ENCODE measurements at regions not wholly inside any gene's neighbourhood (a gene's known extent, or its start where the extent isn't known, plus 50 kb on each side); places are given as distances from the start of the nearest gene placed in this dataset.

- no peak for DNase-seq (ENCODE audit: low read depth, low spot score)
- intact Hi-C loops (cut with micrococcal nuclease) = no loop called here
- no peak overlapping the region for H2AFZ ChIP-seq (ENCODE audit: low read depth, low read length, poor library complexity, severe bottlenecking)
- H3K9ac ChIP-seq (ENCODE audit: low read length) = no peak overlapping the region
- no peak overlapping the region for H3K27ac ChIP-seq (ENCODE audit: low read depth, low read length)
- POLR2A ChIA-PET = no interaction called here
- CTCF ChIA-PET = no interaction called here
- H4K20me1 ChIP-seq (ENCODE audit: insufficient read depth) = no peaks in the 10 kb centered on the region
- no peak overlapping the region for H3K4me3 ChIP-seq (replicated peaks in 1 of 2; ENCODE audit: low read depth in 1 of 2, low read length in 2 of 2)
- H3K79me2 ChIP-seq (ENCODE audit: insufficient read depth, low read length) = no peaks in the 10 kb centered on the region
- BruUV-seq (replicated peaks) = no TSS peak
- RAD21 ChIA-PET (ENCODE audit: low non-redundant PET in 1 of 2, low total read pairs in 2 of 2, uncharacterized antibody in 2 of 2, unreplicated experiment in 2 of 2) = no interaction called here
- TF ChIP-seq TCF7L2 (IDR thresholded peaks at IDR 0.05; ENCODE audit: borderline replicate concordance, extremely low read depth, insufficient read depth, insufficient read length) (no peak), SIN3A (IDR thresholded peaks at IDR 0.05; ENCODE audit: low read depth) (no peak), EGR1 (IDR thresholded peaks at IDR 0.05; ENCODE audit: low read depth) (no peak), ATF3 (IDR thresholded peaks at IDR 0.05) (no peak), ZNF274 (IDR thresholded peaks at IDR 0.05; ENCODE audit: low read depth, low read length) (no peak), YY1 (IDR thresholded peaks at IDR 0.05; ENCODE audit: extremely low read depth, insufficient replicate concordance, low read depth, low read length) (no peak), CBX3 (IDR thresholded peaks at IDR 0.05; ENCODE audit: low read depth) (no peak), EZH2phosphoT487 (IDR thresholded peaks at IDR 0.05; ENCODE audit: borderline replicate concordance) (no peak), MAX (IDR thresholded peaks at IDR 0.05) (no peak), JUND (IDR thresholded peaks at IDR 0.05) (no peak), SP1 (IDR thresholded peaks at IDR 0.05; ENCODE audit: low read depth) (no peak), RAD21 (IDR thresholded peaks at IDR 0.05; ENCODE audit: low read depth) (no peak), SRF (IDR thresholded peaks at IDR 0.05; ENCODE audit: low read depth) (no peak), ELF1 (IDR thresholded peaks at IDR 0.05; ENCODE audit: borderline replicate concordance, low read depth) (no peak), ZBTB33 (IDR thresholded peaks at IDR 0.05; ENCODE audit: extremely low read depth, insufficient replicate concordance, low read length) (no peak), POLR2A (IDR thresholded peaks at IDR 0.05; ENCODE audit: borderline replicate concordance, extremely low read depth, insufficient read depth, insufficient read length) (no peak)
- TF ChIP-seq, protein P1, sequence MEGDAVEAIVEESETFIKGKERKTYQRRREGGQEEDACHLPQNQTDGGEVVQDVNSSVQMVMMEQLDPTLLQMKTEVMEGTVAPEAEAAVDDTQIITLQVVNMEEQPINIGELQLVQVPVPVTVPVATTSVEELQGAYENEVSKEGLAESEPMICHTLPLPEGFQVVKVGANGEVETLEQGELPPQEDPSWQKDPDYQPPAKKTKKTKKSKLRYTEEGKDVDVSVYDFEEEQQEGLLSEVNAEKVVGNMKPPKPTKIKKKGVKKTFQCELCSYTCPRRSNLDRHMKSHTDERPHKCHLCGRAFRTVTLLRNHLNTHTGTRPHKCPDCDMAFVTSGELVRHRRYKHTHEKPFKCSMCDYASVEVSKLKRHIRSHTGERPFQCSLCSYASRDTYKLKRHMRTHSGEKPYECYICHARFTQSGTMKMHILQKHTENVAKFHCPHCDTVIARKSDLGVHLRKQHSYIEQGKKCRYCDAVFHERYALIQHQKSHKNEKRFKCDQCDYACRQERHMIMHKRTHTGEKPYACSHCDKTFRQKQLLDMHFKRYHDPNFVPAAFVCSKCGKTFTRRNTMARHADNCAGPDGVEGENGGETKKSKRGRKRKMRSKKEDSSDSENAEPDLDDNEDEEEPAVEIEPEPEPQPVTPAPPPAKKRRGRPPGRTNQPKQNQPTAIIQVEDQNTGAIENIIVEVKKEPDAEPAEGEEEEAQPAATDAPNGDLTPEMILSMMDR (IDR thresholded peaks at IDR 0.05 in 2 of 3, conservative IDR thresholded peaks at IDR 0.05 in 1 of 3; ENCODE audit: borderline replicate concordance in 1 of 3, insufficient read depth in 1 of 3, low read depth in 2 of 3, low read length in 2 of 3) = no peak
- H3K27me3 ChIP-seq (ENCODE audit: insufficient read depth, low read length) = peaks cover 65% of the 10 kb centered on the region
- no peaks in the 10 kb centered on the region for H3K9me3 ChIP-seq (ENCODE audit: control insufficient read depth in 1 of 2, insufficient read depth in 1 of 2, low read depth in 1 of 2, low read length in 2 of 2)
- no peaks in the 10 kb centered on the region for H3K4me1 ChIP-seq (ENCODE audit: control insufficient read depth in 1 of 2, insufficient read depth in 2 of 2, low read length in 2 of 2)
- no peak for ATAC-seq
- no peaks in the 10 kb centered on the region for H3K9me2 ChIP-seq (ENCODE audit: insufficient read depth)
- H3K36me3 ChIP-seq (ENCODE audit: control insufficient read depth in 1 of 2, insufficient read depth in 2 of 2, low read length in 2 of 2) = no peaks in the 10 kb centered on the region
- H3K4me2 ChIP-seq (ENCODE audit: low read length) = no peak overlapping the region
Observed at GRCh38 chr7:26538689-26539088, 247.0 kb downstream of the SNX10 start.
